IPS DF 19.7 (cell line): ENCODE measurements at regions not wholly inside any gene's neighbourhood (a gene's known extent, or its start where the extent isn't known, plus 50 kb on each side); places are given as distances from the start of the nearest gene placed in this dataset.

ENCODE experiments used
- DNase-seq: peaks from one replicate; pipeline ENCODE4 v3.0.0-alpha.2; 2013; ENCODE audit warnings: low read depth, low spot score

DNA sequence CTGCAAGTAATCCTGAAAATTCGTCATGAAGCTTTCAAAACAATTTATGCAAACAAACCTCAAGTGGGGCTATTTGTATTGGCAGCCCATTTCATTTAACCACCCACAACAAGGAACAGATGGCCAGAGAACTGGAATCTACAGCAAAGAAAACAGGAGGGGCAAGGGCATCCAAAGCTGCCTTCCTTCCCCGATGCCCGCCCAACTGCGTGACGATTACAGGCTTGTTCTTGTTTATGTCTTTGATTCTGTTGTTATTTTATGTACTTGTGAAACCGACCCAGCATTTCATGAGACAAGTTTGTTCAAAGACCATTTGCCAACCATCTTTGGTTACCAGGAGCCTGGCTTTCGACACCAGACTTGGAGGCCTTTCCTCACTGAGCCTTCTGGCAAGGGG, 59.1 kb upstream of the IRX6 start:
- DNase-seq: no peak

DNA sequence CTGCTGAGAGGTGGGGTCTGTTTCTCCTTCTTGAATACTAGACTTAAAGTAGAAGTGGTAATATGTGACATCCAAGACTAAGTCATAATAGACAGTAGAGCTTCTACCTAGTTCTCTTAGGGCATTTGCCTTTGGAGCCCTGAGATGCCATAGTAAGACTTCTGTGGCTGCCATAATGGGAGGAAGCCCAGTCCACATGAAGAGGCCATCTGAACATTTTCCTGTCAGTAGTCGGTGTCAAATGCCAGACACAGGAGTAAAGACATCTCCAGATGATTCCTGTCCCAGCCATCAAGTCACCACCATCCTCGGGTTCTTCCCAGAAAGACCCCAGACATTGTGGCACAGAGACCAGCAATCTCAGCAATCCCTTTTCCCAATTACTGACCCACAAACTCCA, 58.1 kb upstream of the IRX6 start:
- DNase-seq: no peak

DNA sequence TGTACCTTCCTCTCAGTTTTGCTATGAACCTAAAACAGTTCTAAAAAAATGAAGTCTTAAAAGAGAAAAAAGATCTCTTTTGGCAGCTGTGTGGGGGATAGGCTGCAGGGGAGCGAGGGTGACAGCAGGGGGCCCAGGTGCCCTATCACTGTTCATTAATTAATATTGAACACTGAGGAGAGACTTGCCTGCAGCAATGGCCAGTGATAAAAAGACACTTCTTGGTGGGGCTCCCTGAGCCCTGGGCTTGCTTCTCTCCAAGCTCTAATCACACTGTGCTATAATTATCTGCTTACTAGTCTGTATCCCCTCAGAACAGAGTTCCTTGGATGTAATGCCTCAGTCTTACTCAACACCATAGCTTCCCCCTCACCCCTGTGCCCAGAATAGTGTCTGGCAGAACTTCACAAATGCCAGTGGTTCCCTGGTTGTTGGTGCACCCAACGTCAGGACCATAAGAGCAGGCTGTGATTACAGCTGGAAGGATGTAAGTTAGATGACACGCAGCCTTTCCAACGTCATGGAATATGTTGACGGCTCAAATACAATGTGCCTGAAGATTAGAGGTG, 52.0 kb upstream of the IRX6 start:
- no peak for DNase-seq

DNA sequence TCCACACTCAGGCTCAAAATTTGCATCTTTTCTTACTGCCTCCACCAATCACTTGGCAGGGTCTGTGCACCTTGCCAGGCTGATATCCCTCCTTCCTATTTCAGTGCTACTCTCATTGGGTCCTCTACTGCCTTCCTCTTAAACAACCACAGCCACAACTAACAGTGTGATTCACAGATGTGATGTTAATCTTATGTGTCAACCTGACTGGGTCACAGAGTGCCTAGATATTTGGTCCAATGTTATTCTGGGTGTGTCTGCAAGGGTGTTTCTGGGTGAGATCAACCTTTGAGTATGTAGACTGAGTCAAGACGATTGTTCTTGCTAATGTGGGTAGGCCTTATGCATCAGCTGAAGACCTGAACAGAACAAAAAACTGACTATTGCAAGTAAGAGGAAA, 51.3 kb upstream of the IRX6 start:
- DNase-seq: no peak

DNA sequence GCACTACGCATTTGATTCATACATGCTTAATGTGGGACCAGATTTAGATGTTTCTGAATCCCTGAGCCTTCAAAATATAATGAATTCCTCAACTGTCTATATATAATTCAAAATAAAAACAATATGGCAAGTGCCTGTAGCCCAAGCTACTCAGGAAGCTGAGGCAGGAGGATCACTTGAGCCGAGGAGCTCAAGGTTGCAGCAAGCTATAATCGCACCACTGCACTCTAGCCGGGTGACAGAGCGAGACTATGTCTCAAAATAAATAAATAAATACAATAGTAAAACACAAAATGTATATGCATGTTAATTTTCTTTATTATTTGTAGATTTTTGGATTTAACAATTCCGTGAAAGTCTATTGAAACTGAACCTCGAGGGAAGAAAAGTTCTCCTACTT, 50.6 kb upstream of the IRX6 start:
- no peak for DNase-seq

DNA sequence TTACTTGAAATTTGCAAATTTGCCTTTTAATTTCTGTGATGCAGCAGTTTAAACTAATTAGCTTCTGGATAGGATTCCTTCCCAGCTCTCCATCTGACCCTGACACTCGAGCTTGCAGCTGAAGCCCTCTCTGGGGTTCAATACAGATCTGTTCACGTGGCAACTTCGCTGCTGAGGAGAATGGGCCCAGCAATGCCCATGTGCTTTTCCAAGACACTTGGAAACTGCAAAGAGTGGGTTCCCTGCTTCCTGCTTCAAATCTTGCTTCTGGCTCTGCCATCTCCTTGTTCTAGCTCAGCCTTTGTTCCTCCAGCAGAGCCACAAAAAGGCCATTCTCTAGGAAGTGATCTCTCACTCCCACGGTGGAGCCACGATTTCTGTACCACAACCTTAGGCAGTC, 50.0 kb upstream of the IRX6 start:
- no peak for DNase-seq
